ENCODE measurements at regions not wholly inside any gene's neighbourhood (a gene's known extent, or its start where the extent isn't known, plus 50 kb on each side); places are given as distances from the start of the nearest gene placed in this dataset.
A peak's percentile ranks its signal among the peaks of the same experiment; 100 is the strongest.

- H3K27me3 ChIP-seq (ENCODE audit: control insufficient read depth, insufficient read depth, low read length): no peaks in the 10 kb centered on the region
- CTCF ChIA-PET: no interaction called here
- no peak for DNase-seq (ENCODE audit: low read depth)
- POLR2A ChIA-PET: no interaction called here
- TF ChIP-seq, protein P1, sequence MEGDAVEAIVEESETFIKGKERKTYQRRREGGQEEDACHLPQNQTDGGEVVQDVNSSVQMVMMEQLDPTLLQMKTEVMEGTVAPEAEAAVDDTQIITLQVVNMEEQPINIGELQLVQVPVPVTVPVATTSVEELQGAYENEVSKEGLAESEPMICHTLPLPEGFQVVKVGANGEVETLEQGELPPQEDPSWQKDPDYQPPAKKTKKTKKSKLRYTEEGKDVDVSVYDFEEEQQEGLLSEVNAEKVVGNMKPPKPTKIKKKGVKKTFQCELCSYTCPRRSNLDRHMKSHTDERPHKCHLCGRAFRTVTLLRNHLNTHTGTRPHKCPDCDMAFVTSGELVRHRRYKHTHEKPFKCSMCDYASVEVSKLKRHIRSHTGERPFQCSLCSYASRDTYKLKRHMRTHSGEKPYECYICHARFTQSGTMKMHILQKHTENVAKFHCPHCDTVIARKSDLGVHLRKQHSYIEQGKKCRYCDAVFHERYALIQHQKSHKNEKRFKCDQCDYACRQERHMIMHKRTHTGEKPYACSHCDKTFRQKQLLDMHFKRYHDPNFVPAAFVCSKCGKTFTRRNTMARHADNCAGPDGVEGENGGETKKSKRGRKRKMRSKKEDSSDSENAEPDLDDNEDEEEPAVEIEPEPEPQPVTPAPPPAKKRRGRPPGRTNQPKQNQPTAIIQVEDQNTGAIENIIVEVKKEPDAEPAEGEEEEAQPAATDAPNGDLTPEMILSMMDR (IDR thresholded peaks at IDR 0.05; ENCODE audit: insufficient read depth, low read depth, low read length): no peak
- H3K4me3 ChIP-seq (ENCODE audit: low read depth, low read length): no peak overlapping the region
- H3K36me3 ChIP-seq (ENCODE audit: control insufficient read depth, insufficient read depth, low read length): no peaks in the 10 kb centered on the region
Observed at GRCh38 chr13:73851104-73851503, 283.1 kb downstream of the KLF12 start.

- ChIA-PET CTCF (interaction anchor here (1.3 kb wide), 1 partner anchor 83 kb away, joined by 3 read pairs; no protein-coding TSS in a partner anchor), POLR2A (no interaction called here)
- no peak for DNase-seq (ENCODE audit: low read depth)
- H3K27me3 ChIP-seq (ENCODE audit: control insufficient read depth, insufficient read depth, low read length): no peaks in the 10 kb centered on the region
- TF ChIP-seq, protein P1 (IDR thresholded peaks at IDR 0.05; ENCODE audit: insufficient read depth, low read depth, low read length): no peak
- H3K4me3 ChIP-seq (ENCODE audit: low read depth, low read length): no peak overlapping the region
- peaks cover 1% of the 10 kb centered on the region; the same call in 1 of the 2 replicates for H3K36me3 ChIP-seq (ENCODE audit: control insufficient read depth, insufficient read depth, low read length)
Observed at GRCh38 chr13:73850104-73850873, 283.9 kb downstream of the KLF12 start.

- Histone ChIP-seq H3K36me3 (ENCODE audit: control insufficient read depth, insufficient read depth, low read length) (peaks cover 1% of the 10 kb centered on the region; the same call in 1 of the 2 replicates), H3K4me3 (ENCODE audit: low read depth, low read length) (no peak overlapping the region), H3K27me3 (ENCODE audit: control insufficient read depth, insufficient read depth, low read length) (no peaks in the 10 kb centered on the region)
- no peak for DNase-seq (ENCODE audit: low read depth)
- ChIA-PET CTCF (interaction anchor here (1.0 to 1.3 kb wide), 2 partner anchors 23 to 84 kb away, joined by 3 read pairs; no protein-coding TSS in a partner anchor), POLR2A (no interaction called here)
- TF ChIP-seq, protein P1 (IDR thresholded peaks at IDR 0.05; ENCODE audit: insufficient read depth, low read depth, low read length): peak; percentile 51
Observed at GRCh38 chr13:73849292-73849691, 284.9 kb downstream of the KLF12 start.

DNA sequence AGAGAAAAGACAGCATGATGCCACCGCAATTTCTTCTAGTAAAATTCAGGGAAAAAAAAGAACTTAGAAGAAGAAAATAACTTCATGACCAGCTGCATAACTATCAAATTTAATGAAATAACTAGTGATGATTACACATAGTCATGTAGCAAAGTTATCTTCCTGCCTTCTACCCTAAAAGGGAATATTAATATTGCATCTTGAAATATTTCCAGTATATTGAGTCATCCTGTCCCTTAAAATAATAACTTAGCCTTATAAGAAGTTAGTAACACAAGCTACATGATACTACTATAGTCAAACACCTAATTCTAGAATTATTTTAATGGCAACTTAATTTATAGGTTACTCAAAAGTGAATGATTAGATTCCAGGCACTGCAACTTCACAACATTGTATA, 289.2 kb downstream of the KLF12 start:
- no peak overlapping the region for H3K4me3 ChIP-seq (ENCODE audit: low read depth, low read length)
- CTCF ChIA-PET: no interaction called here
- POLR2A ChIA-PET: no interaction called here
- TF ChIP-seq, protein P1 (IDR thresholded peaks at IDR 0.05; ENCODE audit: insufficient read depth, low read depth, low read length): no peak
- H3K36me3 ChIP-seq (ENCODE audit: control insufficient read depth, insufficient read depth, low read length): peaks cover 1% of the 10 kb centered on the region; the same call in 1 of the 2 replicates
- H3K27me3 ChIP-seq (ENCODE audit: control insufficient read depth, insufficient read depth, low read length): no peaks in the 10 kb centered on the region
- no peak for DNase-seq (ENCODE audit: low read depth)

DNA sequence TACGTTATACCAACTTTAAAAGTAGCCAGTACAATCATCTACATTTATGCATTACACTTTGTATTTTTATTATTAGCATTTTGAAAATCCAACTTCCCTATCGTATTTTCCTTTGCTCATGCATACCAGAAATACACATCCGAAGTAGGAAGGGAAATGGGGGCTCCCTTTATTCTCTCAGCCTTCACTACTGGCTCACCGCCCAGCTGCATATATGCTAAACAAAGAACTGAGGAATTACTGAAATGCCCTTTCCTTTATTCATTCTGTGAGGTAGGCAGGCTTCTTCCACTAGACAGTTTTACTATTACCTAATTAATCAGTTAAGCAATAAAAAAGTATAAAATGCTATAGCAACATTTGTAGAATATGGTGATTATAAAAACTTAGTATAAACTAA, 291.6 kb downstream of the KLF12 start:
- H3K4me3 ChIP-seq (ENCODE audit: low read depth, low read length): no peak overlapping the region
- peaks cover 1% of the 10 kb centered on the region for H3K36me3 ChIP-seq (ENCODE audit: control insufficient read depth, insufficient read depth, low read length)
- ChIA-PET POLR2A (no interaction called here), CTCF (interaction anchor here (1.3 kb wide), 1 partner anchor 386 kb away, joined by 4 read pairs; no protein-coding TSS in a partner anchor)
- no peak for DNase-seq (ENCODE audit: low read depth)
- TF ChIP-seq, protein P1 (IDR thresholded peaks at IDR 0.05; ENCODE audit: insufficient read depth, low read depth, low read length): no peak
- no peaks in the 10 kb centered on the region for H3K27me3 ChIP-seq (ENCODE audit: control insufficient read depth, insufficient read depth, low read length)
